ENCODE measurements at regions not wholly inside any gene's neighbourhood (a gene's known extent, or its start where the extent isn't known, plus 50 kb on each side); places are given as distances from the start of the nearest gene placed in this dataset.

- Histone ChIP-seq H3K9me3 (ENCODE audit: control insufficient read depth in 4 of 4, insufficient read depth in 3 of 4, low read length in 3 of 4) (no peaks in the 10 kb centered on the region), H3K9ac (ENCODE audit: insufficient read depth in 1 of 2, low read length in 2 of 2) (no peak overlapping the region), H3K36me3 (ENCODE audit: control insufficient read depth in 4 of 4, insufficient read depth in 4 of 4, low read length in 4 of 4) (no peaks in the 10 kb centered on the region), H3K4me1 (ENCODE audit: control insufficient read depth in 5 of 5, insufficient read depth in 5 of 5, low read length in 5 of 5) (no peaks in the 10 kb centered on the region), H3K4me3 (no peak overlapping the region), H3K27me3 (ENCODE audit: control insufficient read depth in 3 of 3, insufficient read depth in 3 of 3, low read length in 2 of 3) (no peaks in the 10 kb centered on the region), H3K27ac (ENCODE audit: low read depth in 1 of 2, low read length in 1 of 2) (no peak overlapping the region)
- 46 to 66% methylated on average over 1 of the region's 1 CpG for WGBS, 2 donors
- no peak for ATAC-seq (ENCODE audit: insufficient read depth, low FRiP score)
- no peak for TF ChIP-seq CTCF (IDR thresholded peaks at IDR 0.05; ENCODE audit: control extremely low read depth, extremely low read depth)
- DNase-seq: no peak
Measured at GRCh38 chr9:12627096-12627495, 66.1 kb upstream of the TYRP1 start.

- no peak for ATAC-seq (ENCODE audit: insufficient read depth, low FRiP score)
Measured at GRCh38 chr9:12628546-12628945, 64.6 kb upstream of the TYRP1 start.

GRCh38 chr9:12629067-12629466 is 64.1 kb upstream of the TYRP1 start:
- no peaks in the 10 kb centered on the region for H3K9me3 ChIP-seq (ENCODE audit: control insufficient read depth in 4 of 4, insufficient read depth in 3 of 4, low read length in 3 of 4)
- DNase-seq: no peak
- H3K9ac ChIP-seq (ENCODE audit: insufficient read depth in 1 of 2, low read length in 2 of 2): no peak overlapping the region
- no peaks in the 10 kb centered on the region for H3K36me3 ChIP-seq (ENCODE audit: control insufficient read depth in 4 of 4, insufficient read depth in 4 of 4, low read length in 4 of 4)
- H3K4me1 ChIP-seq (ENCODE audit: control insufficient read depth in 5 of 5, insufficient read depth in 5 of 5, low read length in 5 of 5): no peaks in the 10 kb centered on the region
- no peak overlapping the region for H3K4me3 ChIP-seq
- no peak for TF ChIP-seq CTCF (IDR thresholded peaks at IDR 0.05; ENCODE audit: control extremely low read depth, extremely low read depth)
- no peaks in the 10 kb centered on the region for H3K27me3 ChIP-seq (ENCODE audit: control insufficient read depth in 3 of 3, insufficient read depth in 3 of 3, low read length in 2 of 3)
- ATAC-seq (ENCODE audit: insufficient read depth, low FRiP score): no peak
- H3K27ac ChIP-seq (ENCODE audit: low read depth in 1 of 2, low read length in 1 of 2): no peak overlapping the region
- 86 to 91% methylated on average over 2 of the region's 2 CpGs for whole genome bisulfite sequencing, 2 donors

More at GRCh38 chr9:12628546-12628945, 64.6 kb upstream of the TYRP1 start:
- H3K4me3 ChIP-seq: no peak overlapping the region
- DNase-seq: no peak
- H3K4me1 ChIP-seq (ENCODE audit: control insufficient read depth in 5 of 5, insufficient read depth in 5 of 5, low read length in 5 of 5): no peaks in the 10 kb centered on the region
- WGBS, 2 donors: 85 to 89% methylated on average over 1 of the region's 1 CpG
- no peaks in the 10 kb centered on the region for H3K36me3 ChIP-seq (ENCODE audit: control insufficient read depth in 4 of 4, insufficient read depth in 4 of 4, low read length in 4 of 4)
- H3K27ac ChIP-seq (ENCODE audit: low read depth in 1 of 2, low read length in 1 of 2): no peak overlapping the region
- H3K27me3 ChIP-seq (ENCODE audit: control insufficient read depth in 3 of 3, insufficient read depth in 3 of 3, low read length in 2 of 3): no peaks in the 10 kb centered on the region
- no peaks in the 10 kb centered on the region for H3K9me3 ChIP-seq (ENCODE audit: control insufficient read depth in 4 of 4, insufficient read depth in 3 of 4, low read length in 3 of 4)
- no peak for TF ChIP-seq CTCF (IDR thresholded peaks at IDR 0.05; ENCODE audit: control extremely low read depth, extremely low read depth)
- H3K9ac ChIP-seq (ENCODE audit: insufficient read depth in 1 of 2, low read length in 2 of 2): no peak overlapping the region

- no peak overlapping the region for H3K9ac ChIP-seq (ENCODE audit: insufficient read depth in 1 of 2, low read length in 2 of 2)
- no peak for TF ChIP-seq CTCF (IDR thresholded peaks at IDR 0.05; ENCODE audit: control extremely low read depth, extremely low read depth)
- no peak overlapping the region for H3K27ac ChIP-seq (ENCODE audit: low read depth in 1 of 2, low read length in 1 of 2)
- no peaks in the 10 kb centered on the region for H3K4me1 ChIP-seq (ENCODE audit: control insufficient read depth in 5 of 5, insufficient read depth in 5 of 5, low read length in 5 of 5)
- ATAC-seq (ENCODE audit: insufficient read depth, low FRiP score) (no peak), DNase-seq (no peak)
- WGBS, 2 donors: 62 to 75% methylated on average over 5 of the region's 5 CpGs
- no peaks in the 10 kb centered on the region for H3K36me3 ChIP-seq (ENCODE audit: control insufficient read depth in 4 of 4, insufficient read depth in 4 of 4, low read length in 4 of 4)
- H3K4me3 ChIP-seq: no peak overlapping the region
- no peaks in the 10 kb centered on the region for H3K9me3 ChIP-seq (ENCODE audit: control insufficient read depth in 4 of 4, insufficient read depth in 3 of 4, low read length in 3 of 4)
- H3K27me3 ChIP-seq (ENCODE audit: control insufficient read depth in 3 of 3, insufficient read depth in 3 of 3, low read length in 2 of 3): no peaks in the 10 kb centered on the region
Measured at GRCh38 chr9:12631866-12632265, 61.3 kb upstream of the TYRP1 start.

All from lung (tissue), 11 donors.